Thoracic aorta (tissue), 2 donors: ENCODE measurements at regions not wholly inside any gene's neighbourhood (a gene's known extent, or its start where the extent isn't known, plus 50 kb on each side); places are given as distances from the start of the nearest gene placed in this dataset.

Experiments
- ATAC-seq: fragments of 150-250 bp; one replicate; pipeline ENCODE4 v1.8.0; 2017; ENCODE audit warnings: low read depth; ENCODE audit not compliant: insufficient number of reproducible peaks, low FRiP score
- DNase-seq: peaks from one replicate; pipeline ENCODE4 v3.0.0-alpha.2; 2020; ENCODE audit warnings: low spot score
- H3K27ac ChIP-seq, 2 donors: fragments of 200-600 bp; sonication (generic); 1 replicate in 1 of 2; 2 replicates in 1 of 2; pipeline ENCODE4 v1.5.1; 2016; ENCODE audit warnings: mild to moderate bottlenecking in 2 of 2, moderate library complexity in 2 of 2
- H3K27me3 ChIP-seq: fragments of 200-600 bp; sonication (generic); replicated peaks from 2 replicates; pipeline ENCODE4 v1.6.0; 2016; ENCODE audit warnings: mild to moderate bottlenecking; ENCODE audit not compliant: insufficient read depth
- H3K36me3 ChIP-seq: fragments of 200-600 bp; sonication (generic); one replicate; pipeline ENCODE4 v1.5.1; 2016
- H3K4me1 ChIP-seq, 2 donors: fragments of 200-600 bp; sonication (generic); 1 replicate in 1 of 2; 2 replicates in 1 of 2; pipeline versions ENCODE4 v1.5.1 to v1.6.0; 2016; ENCODE audit warnings: low read depth in 2 of 2, mild to moderate bottlenecking in 1 of 2; ENCODE audit not compliant: control insufficient read depth in 1 of 2
- H3K4me3 ChIP-seq: fragments of 200-600 bp; sonication (generic); 2 replicates; pipeline ENCODE4 v1.5.1; 2016; ENCODE audit warnings: mild to moderate bottlenecking
- H3K9me3 ChIP-seq: fragments of 200-600 bp; sonication (generic); 2 replicates; pipeline ENCODE4 v1.5.1; 2016
- CTCF ChIP-seq: fragments of 200-600 bp; sonication (generic); IDR thresholded peaks from one replicate; pipeline ENCODE4 v1.5.1; 2019; ENCODE audit warnings: antibody characterized with exemption

- H3K4me1 ChIP-seq = no peaks in the 10 kb centered on the region
- no peak overlapping the region for H3K27ac ChIP-seq
- no peaks in the 10 kb centered on the region for H3K36me3 ChIP-seq
- no peak for TF ChIP-seq CTCF
- no peaks in the 10 kb centered on the region for H3K27me3 ChIP-seq
- H3K9me3 ChIP-seq = no peaks in the 10 kb centered on the region
- DNase-seq (no peak), ATAC-seq (no peak)
- no peak overlapping the region for H3K4me3 ChIP-seq
Observed at GRCh38 chr3:110859336-110859735, 212.3 kb upstream of the NECTIN3 start.

- no peak overlapping the region for H3K4me3 ChIP-seq
- no peaks in the 10 kb centered on the region for H3K4me1 ChIP-seq
- no peak for DNase-seq
- no peaks in the 10 kb centered on the region for H3K9me3 ChIP-seq
- ATAC-seq = no peak
- TF ChIP-seq CTCF = no peak
- H3K36me3 ChIP-seq = no peaks in the 10 kb centered on the region
- no peaks in the 10 kb centered on the region for H3K27me3 ChIP-seq
- no peak overlapping the region for H3K27ac ChIP-seq
Observed at GRCh38 chr3:110859993-110860392, 211.6 kb upstream of the NECTIN3 start.

GRCh38 chr3:110865934-110866333, 205.7 kb upstream of the NECTIN3 start:
- DNase-seq (no peak), ATAC-seq (no peak)
- Histone ChIP-seq H3K27me3 (no peaks in the 10 kb centered on the region), H3K4me3 (no peak overlapping the region), H3K9me3 (no peaks in the 10 kb centered on the region), H3K4me1 (no peaks in the 10 kb centered on the region), H3K27ac (no peak overlapping the region), H3K36me3 (no peaks in the 10 kb centered on the region)
- no peak for TF ChIP-seq CTCF

- no peak for DNase-seq
- H3K27ac ChIP-seq = no peak overlapping the region
- H3K36me3 ChIP-seq = no peaks in the 10 kb centered on the region
- no peaks in the 10 kb centered on the region for H3K9me3 ChIP-seq
- no peaks in the 10 kb centered on the region for H3K27me3 ChIP-seq
- no peak for TF ChIP-seq CTCF
- no peak overlapping the region for H3K4me3 ChIP-seq
- ATAC-seq = no peak
- no peaks in the 10 kb centered on the region for H3K4me1 ChIP-seq
Observed at GRCh38 chr3:110868106-110868505, 203.5 kb upstream of the NECTIN3 start.

GRCh38 chr3:110869736-110870135, 201.9 kb upstream of the NECTIN3 start:
- ATAC-seq (no peak), DNase-seq (no peak)
- no peaks in the 10 kb centered on the region for H3K4me1 ChIP-seq
- H3K27ac ChIP-seq = no peak overlapping the region
- no peak for TF ChIP-seq CTCF
- H3K4me3 ChIP-seq = no peak overlapping the region
- H3K36me3 ChIP-seq = no peaks in the 10 kb centered on the region
- H3K27me3 ChIP-seq = no peaks in the 10 kb centered on the region
- no peaks in the 10 kb centered on the region for H3K9me3 ChIP-seq
